ENCODE measurements at regions not wholly inside any gene's neighbourhood (a gene's known extent, or its start where the extent isn't known, plus 50 kb on each side); places are given as distances from the start of the nearest gene placed in this dataset.

GRCh38 chr6:50337532-50338122 is 287.9 kb upstream of the DEFB112 start:
- no peak for DNase-seq
- no peaks in the 10 kb centered on the region for H3K9me3 ChIP-seq (replicated peaks)
- no peaks in the 10 kb centered on the region for H3K36me3 ChIP-seq
- no peaks in the 10 kb centered on the region for H3K27me3 ChIP-seq (ENCODE audit: low read depth)
- no peak overlapping the region for H3K27ac ChIP-seq (replicated peaks)
- TF ChIP-seq, protein P1, sequence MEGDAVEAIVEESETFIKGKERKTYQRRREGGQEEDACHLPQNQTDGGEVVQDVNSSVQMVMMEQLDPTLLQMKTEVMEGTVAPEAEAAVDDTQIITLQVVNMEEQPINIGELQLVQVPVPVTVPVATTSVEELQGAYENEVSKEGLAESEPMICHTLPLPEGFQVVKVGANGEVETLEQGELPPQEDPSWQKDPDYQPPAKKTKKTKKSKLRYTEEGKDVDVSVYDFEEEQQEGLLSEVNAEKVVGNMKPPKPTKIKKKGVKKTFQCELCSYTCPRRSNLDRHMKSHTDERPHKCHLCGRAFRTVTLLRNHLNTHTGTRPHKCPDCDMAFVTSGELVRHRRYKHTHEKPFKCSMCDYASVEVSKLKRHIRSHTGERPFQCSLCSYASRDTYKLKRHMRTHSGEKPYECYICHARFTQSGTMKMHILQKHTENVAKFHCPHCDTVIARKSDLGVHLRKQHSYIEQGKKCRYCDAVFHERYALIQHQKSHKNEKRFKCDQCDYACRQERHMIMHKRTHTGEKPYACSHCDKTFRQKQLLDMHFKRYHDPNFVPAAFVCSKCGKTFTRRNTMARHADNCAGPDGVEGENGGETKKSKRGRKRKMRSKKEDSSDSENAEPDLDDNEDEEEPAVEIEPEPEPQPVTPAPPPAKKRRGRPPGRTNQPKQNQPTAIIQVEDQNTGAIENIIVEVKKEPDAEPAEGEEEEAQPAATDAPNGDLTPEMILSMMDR (IDR thresholded peaks at IDR 0.05; ENCODE audit: borderline replicate concordance), result no peak
- H3K4me3 ChIP-seq, result no peak overlapping the region
- H3K4me1 ChIP-seq, result no peaks in the 10 kb centered on the region
- intact Hi-C loops (cut with micrococcal nuclease), result no loop called here

GRCh38 chr6:50353603-50354002 is 303.9 kb upstream of the DEFB112 start:
- Histone ChIP-seq H3K9me3 (replicated peaks) (peaks cover 61% of the 10 kb centered on the region), H3K4me1 (no peaks in the 10 kb centered on the region), H3K27me3 (ENCODE audit: low read depth) (no peaks in the 10 kb centered on the region), H3K4me3 (no peak overlapping the region), H3K27ac (replicated peaks) (no peak overlapping the region), H3K36me3 (no peaks in the 10 kb centered on the region)
- DNase-seq, result no peak
- TF ChIP-seq, protein P1 (IDR thresholded peaks at IDR 0.05; ENCODE audit: borderline replicate concordance), result no peak
- intact Hi-C loops (cut with micrococcal nuclease), result no loop called here

DNA sequence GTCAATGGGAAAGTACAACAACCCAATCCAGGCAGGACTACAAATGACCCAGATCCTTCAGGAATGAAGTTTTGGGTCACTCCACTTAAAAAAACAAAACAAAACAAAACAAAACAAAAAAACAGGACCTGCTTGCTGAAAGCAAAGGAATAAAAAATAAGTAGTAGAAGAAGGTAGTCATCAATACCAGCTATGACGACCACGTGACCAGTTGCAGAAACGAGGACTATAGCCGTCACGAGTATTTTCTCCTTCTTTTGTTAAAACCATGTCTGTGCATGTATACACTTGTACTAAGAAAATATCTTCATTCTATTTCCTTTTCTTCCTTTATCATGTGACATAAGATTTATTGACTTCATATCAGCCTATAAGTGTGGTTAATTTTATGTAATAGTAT is 308.4 kb upstream of the DEFB112 start:
- H3K27ac ChIP-seq (replicated peaks), result no peak overlapping the region
- no peaks in the 10 kb centered on the region for H3K4me1 ChIP-seq
- intact Hi-C loops (cut with micrococcal nuclease), result no loop called here
- no peaks in the 10 kb centered on the region for H3K36me3 ChIP-seq
- no peak for DNase-seq
- TF ChIP-seq, protein P1 (IDR thresholded peaks at IDR 0.05; ENCODE audit: borderline replicate concordance), result no peak
- H3K9me3 ChIP-seq (replicated peaks), result peaks cover 44% of the 10 kb centered on the region
- no peak overlapping the region for H3K4me3 ChIP-seq
- H3K27me3 ChIP-seq (ENCODE audit: low read depth), result no peaks in the 10 kb centered on the region

DNA sequence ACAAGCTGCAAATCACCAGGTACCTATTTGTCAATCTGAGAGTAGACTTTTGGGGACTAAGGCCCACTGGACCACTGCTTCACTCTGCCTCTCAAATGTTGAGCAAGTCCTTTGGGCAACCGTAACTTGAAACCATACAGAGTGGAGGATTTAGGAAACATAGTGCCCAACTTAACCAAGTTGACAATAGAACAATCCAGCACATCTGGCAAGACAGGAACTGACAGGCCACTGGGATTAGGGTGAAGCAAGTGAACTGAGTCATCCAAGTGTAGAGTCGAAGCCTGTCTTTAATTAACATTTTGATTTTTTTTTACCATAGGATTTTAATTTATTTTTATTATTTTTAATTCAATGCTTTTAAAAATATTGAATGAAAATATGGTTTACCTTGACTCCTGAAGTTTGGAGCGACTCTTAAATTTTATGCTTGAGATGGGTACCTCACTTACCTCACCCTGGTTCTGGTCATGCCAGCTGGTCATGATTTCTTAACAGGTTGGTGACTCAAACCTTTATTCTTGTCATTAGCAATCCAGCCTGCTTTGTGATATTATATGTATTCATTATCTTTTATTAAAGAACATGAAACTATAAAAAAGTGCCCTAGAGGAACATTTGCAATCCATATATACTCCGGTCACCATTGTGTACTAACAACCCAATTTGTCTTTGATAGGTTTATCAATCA is 312.1 kb upstream of the DEFB112 start:
- TF ChIP-seq, protein P1 (IDR thresholded peaks at IDR 0.05; ENCODE audit: borderline replicate concordance), result no peak
- H3K27ac ChIP-seq (replicated peaks), result no peak overlapping the region
- H3K9me3 ChIP-seq (replicated peaks), result peaks cover 8% of the 10 kb centered on the region
- no peaks in the 10 kb centered on the region for H3K27me3 ChIP-seq (ENCODE audit: low read depth)
- H3K36me3 ChIP-seq, result no peaks in the 10 kb centered on the region
- H3K4me1 ChIP-seq, result no peaks in the 10 kb centered on the region
- DNase-seq, result no peak
- intact Hi-C loops (cut with micrococcal nuclease), result no loop called here
- H3K4me3 ChIP-seq, result no peak overlapping the region

- peaks cover 8% of the 10 kb centered on the region for H3K9me3 ChIP-seq (replicated peaks)
Measured at GRCh38 chr6:50362706-50363105, 313.0 kb upstream of the DEFB112 start.

More at GRCh38 chr6:50362706-50363105, 313.0 kb upstream of the DEFB112 start:
- no peak overlapping the region for H3K27ac ChIP-seq (replicated peaks)
- no peaks in the 10 kb centered on the region for H3K36me3 ChIP-seq
- TF ChIP-seq, protein P1 (IDR thresholded peaks at IDR 0.05; ENCODE audit: borderline replicate concordance), result no peak
- intact Hi-C loops (cut with micrococcal nuclease), result no loop called here
- H3K4me3 ChIP-seq, result no peak overlapping the region
- H3K27me3 ChIP-seq (ENCODE audit: low read depth), result no peaks in the 10 kb centered on the region
- H3K4me1 ChIP-seq, result no peaks in the 10 kb centered on the region
- no peak for DNase-seq
